AG04449 (cell line): ENCODE measurements at regions not wholly inside any gene's neighbourhood (a gene's known extent, or its start where the extent isn't known, plus 50 kb on each side); places are given as distances from the start of the nearest gene placed in this dataset.

ENCODE experiments used
- CTCF ChIA-PET: fragments of 350-600 bp; formaldehyde crosslinking; extraction: SDS; loops from one replicate; lab custom pipeline; 2021; ENCODE audit warnings: antibody characterized with exemption; lab: Yijun Ruan, JAX
- POLR2A ChIA-PET: fragments of 400-600, 350-600 bp; formaldehyde crosslinking; extraction: SDS; loops from one replicate; lab custom pipeline; 2020; ENCODE audit warnings: antibody characterized with exemption, inconsistent platforms; lab: Yijun Ruan, JAX
- DNase-seq: peaks from one replicate; pipeline ENCODE4 v3.0.0-alpha.2; 2010; ENCODE audit warnings: low read depth, low spot score
- H3K4me3 ChIP-seq: 2 replicates; pipeline ENCODE4 v1.5.1; 2011; ENCODE audit warnings: low read depth, mild to moderate bottlenecking, control low read depth, low read length
- TF ChIP-seq, protein P1 (sequence below): IDR thresholded peaks from one replicate; pipeline ENCODE4 v1.5.1; 2011; ENCODE audit warnings: mild to moderate bottlenecking, moderate library complexity, low read length, control low read depth, inconsistent platforms; ENCODE audit not compliant: insufficient read depth; ENCODE audit errors: missing control alignments

- TF ChIP-seq, protein P1, sequence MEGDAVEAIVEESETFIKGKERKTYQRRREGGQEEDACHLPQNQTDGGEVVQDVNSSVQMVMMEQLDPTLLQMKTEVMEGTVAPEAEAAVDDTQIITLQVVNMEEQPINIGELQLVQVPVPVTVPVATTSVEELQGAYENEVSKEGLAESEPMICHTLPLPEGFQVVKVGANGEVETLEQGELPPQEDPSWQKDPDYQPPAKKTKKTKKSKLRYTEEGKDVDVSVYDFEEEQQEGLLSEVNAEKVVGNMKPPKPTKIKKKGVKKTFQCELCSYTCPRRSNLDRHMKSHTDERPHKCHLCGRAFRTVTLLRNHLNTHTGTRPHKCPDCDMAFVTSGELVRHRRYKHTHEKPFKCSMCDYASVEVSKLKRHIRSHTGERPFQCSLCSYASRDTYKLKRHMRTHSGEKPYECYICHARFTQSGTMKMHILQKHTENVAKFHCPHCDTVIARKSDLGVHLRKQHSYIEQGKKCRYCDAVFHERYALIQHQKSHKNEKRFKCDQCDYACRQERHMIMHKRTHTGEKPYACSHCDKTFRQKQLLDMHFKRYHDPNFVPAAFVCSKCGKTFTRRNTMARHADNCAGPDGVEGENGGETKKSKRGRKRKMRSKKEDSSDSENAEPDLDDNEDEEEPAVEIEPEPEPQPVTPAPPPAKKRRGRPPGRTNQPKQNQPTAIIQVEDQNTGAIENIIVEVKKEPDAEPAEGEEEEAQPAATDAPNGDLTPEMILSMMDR, result no peak
- ChIA-PET POLR2A (no interaction called here), CTCF (no interaction called here)
- DNase-seq, result no peak
- H3K4me3 ChIP-seq, result no peak overlapping the region
These were observed 93.3 kb downstream of the ATP23 start for GRCh38 chr12:58034712-58035111.

DNA sequence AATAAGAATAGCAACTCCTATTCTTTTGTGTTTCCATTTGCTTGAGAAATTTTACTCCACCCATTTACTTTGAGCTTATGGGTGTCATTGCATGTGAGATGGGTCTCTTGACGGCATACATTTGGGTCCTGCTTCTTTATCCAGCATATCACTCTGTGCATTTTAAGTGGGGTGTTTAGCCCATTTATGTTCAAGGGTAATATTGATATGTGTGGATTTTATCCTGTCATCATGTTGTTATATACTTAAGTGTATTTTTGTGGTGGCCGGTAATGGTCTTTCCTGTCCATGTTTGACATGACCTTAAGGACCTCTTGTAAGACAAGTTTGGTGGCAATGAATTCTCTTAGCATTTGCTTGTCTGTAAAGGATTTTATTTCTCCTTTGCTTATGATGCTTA lies 100.1 kb downstream of the ATP23 start:
- ChIA-PET POLR2A (no interaction called here), CTCF (no interaction called here)
- H3K4me3 ChIP-seq, result no peak overlapping the region
- TF ChIP-seq, protein P1, result no peak
- no peak for DNase-seq

GRCh38 chr12:58044966-58045365 lies 103.6 kb downstream of the ATP23 start:
- DNase-seq, result no peak
- CTCF ChIA-PET, result no interaction called here
- POLR2A ChIA-PET, result no interaction called here
- no peak overlapping the region for H3K4me3 ChIP-seq
- TF ChIP-seq, protein P1, result no peak

GRCh38 chr12:58046271-58046670 lies 104.9 kb downstream of the ATP23 start:
- TF ChIP-seq, protein P1, result no peak
- CTCF ChIA-PET, result no interaction called here
- no peak overlapping the region for H3K4me3 ChIP-seq
- DNase-seq, result no peak
- POLR2A ChIA-PET, result no interaction called here

DNA sequence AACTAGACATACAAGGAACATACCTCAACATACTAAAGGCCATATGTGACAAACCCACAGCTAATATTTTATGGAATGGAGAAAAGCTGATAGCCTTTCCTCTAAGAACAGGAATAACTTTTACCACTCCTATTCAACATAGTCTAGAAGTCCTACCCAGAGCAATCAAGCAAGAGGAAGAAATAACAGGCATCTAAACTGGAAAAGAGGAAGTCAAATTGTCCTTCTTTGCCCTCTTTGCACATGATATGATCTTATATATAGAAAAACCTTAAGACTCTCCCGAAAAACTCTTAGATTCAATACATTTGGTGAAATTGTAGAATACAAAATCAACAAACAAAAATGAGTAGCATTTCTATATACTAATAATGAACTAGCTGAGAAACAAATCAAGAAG lies 110.0 kb downstream of the ATP23 start:
- TF ChIP-seq, protein P1, result no peak
- no peak overlapping the region for H3K4me3 ChIP-seq
- ChIA-PET POLR2A (no interaction called here), CTCF (no interaction called here)
- no peak for DNase-seq

- ChIA-PET POLR2A (no interaction called here), CTCF (no interaction called here)
- TF ChIP-seq, protein P1, result no peak
- no peak for DNase-seq
- no peak overlapping the region for H3K4me3 ChIP-seq
These were observed 123.3 kb downstream of the ATP23 start for GRCh38 chr12:58064666-58065065.
